ENCODE measurements at regions not wholly inside any gene's neighbourhood (a gene's known extent, or its start where the extent isn't known, plus 50 kb on each side); places are given as distances from the start of the nearest gene placed in this dataset.

GRCh38 chr5:103456476-103456875, 106.1 kb downstream of the NUDT12 start:
- TF ChIP-seq EZH2phosphoT487 (IDR thresholded peaks at IDR 0.05; ENCODE audit: borderline replicate concordance) (no peak), CTCF (conservative IDR thresholded peaks at IDR 0.05; ENCODE audit: low read length) (no peak)
- H3K27me3 ChIP-seq (ENCODE audit: insufficient read depth, low read length, poor library complexity, severe bottlenecking), result no peaks in the 10 kb centered on the region
- H3K79me2 ChIP-seq (ENCODE audit: insufficient read depth, low read length), result no peaks in the 10 kb centered on the region

GRCh38 chr5:103455796-103456195, 106.8 kb downstream of the NUDT12 start:
- H3K79me2 ChIP-seq (ENCODE audit: insufficient read depth, low read length), result no peaks in the 10 kb centered on the region
- TF ChIP-seq EZH2phosphoT487 (IDR thresholded peaks at IDR 0.05; ENCODE audit: borderline replicate concordance) (no peak), CTCF (conservative IDR thresholded peaks at IDR 0.05; ENCODE audit: low read length) (no peak)
- H3K4me1 ChIP-seq (ENCODE audit: insufficient read depth, low read length, poor library complexity, severe bottlenecking), result no peaks in the 10 kb centered on the region
- no peaks in the 10 kb centered on the region for H3F3A ChIP-seq (ENCODE audit: low read depth)
- H3K27me3 ChIP-seq (ENCODE audit: insufficient read depth, low read length, poor library complexity, severe bottlenecking), result no peaks in the 10 kb centered on the region
- H3K36me3 ChIP-seq (ENCODE audit: insufficient read depth, low read length), result no peaks in the 10 kb centered on the region
- no peaks in the 10 kb centered on the region for H3K9me2 ChIP-seq (replicated peaks; ENCODE audit: low read depth, low read length)
- no peak overlapping the region for H3K4me2 ChIP-seq (ENCODE audit: low read depth, low read length, poor library complexity, severe bottlenecking)
- H3K9ac ChIP-seq (ENCODE audit: low read depth, low read length, poor library complexity, severe bottlenecking), result no peak overlapping the region
- no peak overlapping the region for H2AFZ ChIP-seq (ENCODE audit: low read length)
- no peaks in the 10 kb centered on the region for H4K20me1 ChIP-seq (ENCODE audit: insufficient read depth, low read length, poor library complexity, severe bottlenecking)
- H3K4me3 ChIP-seq (ENCODE audit: low read length, poor library complexity, severe bottlenecking), result no peak overlapping the region
- H3K9me3 ChIP-seq (ENCODE audit: insufficient read depth, low read depth, low read length), result no peaks in the 10 kb centered on the region

More at GRCh38 chr5:103456476-103456875, 106.1 kb downstream of the NUDT12 start:
- Histone ChIP-seq H3K9ac (ENCODE audit: low read depth, low read length, poor library complexity, severe bottlenecking) (no peak overlapping the region), H3K4me1 (ENCODE audit: insufficient read depth, low read length, poor library complexity, severe bottlenecking) (no peaks in the 10 kb centered on the region), H3K4me3 (ENCODE audit: low read length, poor library complexity, severe bottlenecking) (no peak overlapping the region), H2AFZ (ENCODE audit: low read length) (no peak overlapping the region), H3K9me2 (replicated peaks; ENCODE audit: low read depth, low read length) (no peaks in the 10 kb centered on the region), H3K36me3 (ENCODE audit: insufficient read depth, low read length) (no peaks in the 10 kb centered on the region), H3K9me3 (ENCODE audit: insufficient read depth, low read depth, low read length) (no peaks in the 10 kb centered on the region), H3F3A (ENCODE audit: low read depth) (no peaks in the 10 kb centered on the region), H4K20me1 (ENCODE audit: insufficient read depth, low read length, poor library complexity, severe bottlenecking) (no peaks in the 10 kb centered on the region), H3K4me2 (ENCODE audit: low read depth, low read length, poor library complexity, severe bottlenecking) (no peak overlapping the region)

- no peak overlapping the region for H3K4me2 ChIP-seq (ENCODE audit: low read depth, low read length, poor library complexity, severe bottlenecking)
- no peak overlapping the region for H3K4me3 ChIP-seq (ENCODE audit: low read length, poor library complexity, severe bottlenecking)
- H3F3A ChIP-seq (ENCODE audit: low read depth), result no peaks in the 10 kb centered on the region
- no peaks in the 10 kb centered on the region for H3K27me3 ChIP-seq (ENCODE audit: insufficient read depth, low read length, poor library complexity, severe bottlenecking)
- no peak overlapping the region for H3K9ac ChIP-seq (ENCODE audit: low read depth, low read length, poor library complexity, severe bottlenecking)
- H3K9me3 ChIP-seq (ENCODE audit: insufficient read depth, low read depth, low read length), result no peaks in the 10 kb centered on the region
- H3K9me2 ChIP-seq (replicated peaks; ENCODE audit: low read depth, low read length), result no peaks in the 10 kb centered on the region
- H3K79me2 ChIP-seq (ENCODE audit: insufficient read depth, low read length), result no peaks in the 10 kb centered on the region
- no peaks in the 10 kb centered on the region for H3K4me1 ChIP-seq (ENCODE audit: insufficient read depth, low read length, poor library complexity, severe bottlenecking)
- H2AFZ ChIP-seq (ENCODE audit: low read length), result no peak overlapping the region
- H3K36me3 ChIP-seq (ENCODE audit: insufficient read depth, low read length), result no peaks in the 10 kb centered on the region
- TF ChIP-seq EZH2phosphoT487 (IDR thresholded peaks at IDR 0.05; ENCODE audit: borderline replicate concordance), result no peak
- no peak for TF ChIP-seq CTCF (conservative IDR thresholded peaks at IDR 0.05; ENCODE audit: low read length)
- no peaks in the 10 kb centered on the region for H4K20me1 ChIP-seq (ENCODE audit: insufficient read depth, low read length, poor library complexity, severe bottlenecking)
Measured at GRCh38 chr5:103454770-103455169, 107.8 kb downstream of the NUDT12 start.

Data from Loucy (cell line).